Esophagus squamous epithelium (tissue), 5 donors: ENCODE measurements at regions not wholly inside any gene's neighbourhood (a gene's known extent, or its start where the extent isn't known, plus 50 kb on each side); places are given as distances from the start of the nearest gene placed in this dataset.

Experiments
- DNase-seq: peaks from one replicate; lab custom pipeline; 2025; lab: John Stamatoyannopoulos, UW
- H3K27ac ChIP-seq, 4 donors: fragments of 200-600 bp; sonication (generic); one replicate each; pipeline ENCODE4 v1.5.1; 2016 to 2019; ENCODE audit warnings: mild to moderate bottlenecking in 1 of 4
- H3K27me3 ChIP-seq, 4 donors: fragments of 200-600 bp; sonication (generic); 1 replicate in 3 of 4; 2 replicates in 1 of 4; pipeline versions ENCODE4 v1.5.1 to v1.6.0; 2017 to 2021; ENCODE audit warnings: antibody characterized with exemption in 1 of 4
- H3K36me3 ChIP-seq, 3 donors: fragments of 200-600 bp; sonication (generic); one replicate each; pipeline ENCODE4 v1.5.1; 2016 to 2019
- H3K4me1 ChIP-seq, 3 donors: fragments of 200-600 bp; sonication (generic); one replicate each; pipeline ENCODE4 v1.5.1; 2017 to 2019
- H3K4me3 ChIP-seq, 4 donors: fragments of 200-600 bp; sonication (generic); 1 replicate in 3 of 4; 2 replicates in 1 of 4; pipeline ENCODE4 v1.5.1; 2016 to 2019; ENCODE audit warnings: mild to moderate bottlenecking in 2 of 4, moderate library complexity in 1 of 4
- H3K9me3 ChIP-seq, 3 donors: fragments of 200-600 bp; sonication (generic); one replicate each; pipeline ENCODE4 v1.5.1; 2016 to 2019
- POLR2A ChIP-seq, 4 donors: fragments of 450-650 bp; IDR thresholded peaks; one replicate each; pipeline ENCODE4 v1.6.1; 2017; ENCODE audit warnings: antibody characterized with exemption in 4 of 4, mild to moderate bottlenecking in 4 of 4, moderate library complexity in 3 of 4
- WGBS, 2 donors: methylation state at CpG; one replicate each; pipeline ENCODE4 v1.1.5; 2018; 5-methylcytosine and 5-hydroxymethylcytosine counted together
- intact Hi-C: fragments of 100-400 bp; cut with DNase I; formaldehyde crosslinking; loops from one replicate; pipeline ENCODE4 v1.15.0; 2022
- TF ChIP-seq, protein P1 (sequence below), 6 experiments: fragments of 450-650 bp in 4 of 6; fragments of 200-600 bp in 2 of 6; sonication (generic) in 2 of 6; IDR thresholded peaks; one replicate each; pipeline ENCODE4 v1.5.1; 2016 to 2019; ENCODE audit warnings: antibody characterized with exemption in 6 of 6, mild to moderate bottlenecking in 4 of 6, moderate library complexity in 4 of 6
- donor health status: DM: yes; HTN: yes; CAD: no.

DNA sequence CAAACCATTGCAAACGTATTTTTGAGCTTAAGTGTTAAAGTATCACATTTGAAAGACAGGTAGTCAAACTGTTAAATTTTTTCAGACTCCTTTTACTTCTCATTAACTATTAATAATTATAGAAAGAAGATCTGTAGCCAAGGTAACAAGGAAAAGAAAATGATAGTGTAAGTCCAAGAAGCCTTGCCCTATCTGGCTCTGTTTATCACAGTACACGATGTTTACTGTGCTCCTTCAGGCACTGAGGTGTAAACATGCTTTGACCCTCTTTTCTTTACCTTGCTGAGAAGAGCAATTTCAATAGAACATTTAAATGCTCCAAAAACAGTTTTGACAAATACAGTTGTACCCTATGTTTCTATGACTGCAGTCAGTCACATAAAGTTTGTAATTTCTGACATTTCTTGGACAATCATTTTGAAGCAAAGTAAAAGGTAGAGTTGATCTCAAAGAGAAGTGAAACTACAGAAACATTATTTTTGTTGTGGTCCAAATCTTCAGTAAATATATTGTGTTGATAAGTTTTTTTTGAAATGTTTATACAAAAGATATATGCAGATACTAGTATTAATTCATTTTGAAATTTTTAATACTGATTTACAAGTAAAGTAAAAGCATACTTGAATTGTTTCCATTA is 152.6 kb upstream of the KYNU start:
- DNase-seq = no peak
- TF ChIP-seq, protein P1, sequence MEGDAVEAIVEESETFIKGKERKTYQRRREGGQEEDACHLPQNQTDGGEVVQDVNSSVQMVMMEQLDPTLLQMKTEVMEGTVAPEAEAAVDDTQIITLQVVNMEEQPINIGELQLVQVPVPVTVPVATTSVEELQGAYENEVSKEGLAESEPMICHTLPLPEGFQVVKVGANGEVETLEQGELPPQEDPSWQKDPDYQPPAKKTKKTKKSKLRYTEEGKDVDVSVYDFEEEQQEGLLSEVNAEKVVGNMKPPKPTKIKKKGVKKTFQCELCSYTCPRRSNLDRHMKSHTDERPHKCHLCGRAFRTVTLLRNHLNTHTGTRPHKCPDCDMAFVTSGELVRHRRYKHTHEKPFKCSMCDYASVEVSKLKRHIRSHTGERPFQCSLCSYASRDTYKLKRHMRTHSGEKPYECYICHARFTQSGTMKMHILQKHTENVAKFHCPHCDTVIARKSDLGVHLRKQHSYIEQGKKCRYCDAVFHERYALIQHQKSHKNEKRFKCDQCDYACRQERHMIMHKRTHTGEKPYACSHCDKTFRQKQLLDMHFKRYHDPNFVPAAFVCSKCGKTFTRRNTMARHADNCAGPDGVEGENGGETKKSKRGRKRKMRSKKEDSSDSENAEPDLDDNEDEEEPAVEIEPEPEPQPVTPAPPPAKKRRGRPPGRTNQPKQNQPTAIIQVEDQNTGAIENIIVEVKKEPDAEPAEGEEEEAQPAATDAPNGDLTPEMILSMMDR (IDR thresholded peaks at IDR 0.05) = no peak
- no peak for TF ChIP-seq POLR2A (IDR thresholded peaks at IDR 0.05)
- WGBS, 2 donors = 67 to 70% methylated on average over 2 of the region's 2 CpGs

GRCh38 chr2:142724186-142724585 is 153.3 kb upstream of the KYNU start:
- Histone ChIP-seq H3K27me3 (no peaks in the 10 kb centered on the region), H3K9me3 (peaks cover 0 to 7% (median 0%) of the 10 kb centered on the region in 3 donors), H3K27ac (no peak overlapping the region), H3K4me1 (no peaks in the 10 kb centered on the region), H3K36me3 (no peaks in the 10 kb centered on the region), H3K4me3 (no peak overlapping the region)
- no peak for DNase-seq
- intact Hi-C loops = no loop called here
- no peak for TF ChIP-seq POLR2A (IDR thresholded peaks at IDR 0.05)
- TF ChIP-seq, protein P1 (IDR thresholded peaks at IDR 0.05) = no peak

More for the DNA sequence above, 152.6 kb upstream of the KYNU start:
- Histone ChIP-seq H3K4me1 (no peaks in the 10 kb centered on the region), H3K27ac (no peak overlapping the region), H3K27me3 (no peaks in the 10 kb centered on the region), H3K4me3 (no peak overlapping the region), H3K36me3 (no peaks in the 10 kb centered on the region), H3K9me3 (peaks cover 0 to 7% (median 0%) of the 10 kb centered on the region in 3 donors)
- intact Hi-C loops = no loop called here

GRCh38 chr2:142723236-142723635 is 154.2 kb upstream of the KYNU start:
- intact Hi-C loops = no loop called here
- Histone ChIP-seq H3K27ac (no peak overlapping the region), H3K4me1 (peaks cover 0 to 5% (median 0%) of the 10 kb centered on the region in 3 donors), H3K4me3 (no peak overlapping the region), H3K36me3 (no peaks in the 10 kb centered on the region), H3K27me3 (no peaks in the 10 kb centered on the region), H3K9me3 (peaks cover 0 to 4% (median 0%) of the 10 kb centered on the region in 3 donors)
- WGBS, 2 donors = 67 to 78% methylated on average over 1 of the region's 1 CpG
- DNase-seq = no peak
- no peak for TF ChIP-seq POLR2A (IDR thresholded peaks at IDR 0.05)
- TF ChIP-seq, protein P1 (IDR thresholded peaks at IDR 0.05) = no peak

DNA sequence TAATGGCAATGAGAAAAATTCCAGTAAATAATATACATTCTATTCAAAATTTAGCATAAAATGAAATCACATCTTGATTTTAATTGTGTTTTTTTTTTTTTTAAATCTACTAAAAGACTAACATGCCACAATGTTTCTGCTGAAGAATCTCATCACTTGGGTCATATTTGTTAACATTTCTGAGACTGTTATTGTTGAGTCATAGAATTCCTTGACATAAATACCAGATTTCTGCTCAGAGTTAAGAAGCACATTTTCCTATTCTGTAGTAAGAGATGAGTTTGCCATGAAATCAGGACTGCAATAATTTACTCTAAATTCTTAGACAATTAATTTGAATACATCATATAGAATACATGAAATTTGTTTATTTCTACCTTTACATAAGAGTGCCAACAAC is 154.9 kb upstream of the KYNU start:
- peaks cover 0 to 12% (median 0%) of the 10 kb centered on the region in 3 donors for H3K4me1 ChIP-seq
- H3K27ac ChIP-seq = no peak overlapping the region
- intact Hi-C loops = no loop called here
- no peak overlapping the region for H3K4me3 ChIP-seq
- no peak for DNase-seq
- no peaks in the 10 kb centered on the region for H3K9me3 ChIP-seq
- no peaks in the 10 kb centered on the region for H3K27me3 ChIP-seq
- no peak for TF ChIP-seq POLR2A (IDR thresholded peaks at IDR 0.05)
- no peaks in the 10 kb centered on the region for H3K36me3 ChIP-seq

GRCh38 chr2:142722086-142722485 is 155.4 kb upstream of the KYNU start:
- TF ChIP-seq, protein P1 (IDR thresholded peaks at IDR 0.05) = no peak
- TF ChIP-seq POLR2A (IDR thresholded peaks at IDR 0.05) = no peak
- 88 to 92% methylated on average over 1 of the region's 1 CpG for WGBS, 2 donors

More at GRCh38 chr2:142722086-142722485, 155.4 kb upstream of the KYNU start:
- intact Hi-C loops = no loop called here
- Histone ChIP-seq H3K9me3 (no peaks in the 10 kb centered on the region), H3K4me3 (no peak overlapping the region), H3K4me1 (peaks cover 0 to 17% (median 2%) of the 10 kb centered on the region in 3 donors), H3K27me3 (no peaks in the 10 kb centered on the region), H3K27ac (no peak overlapping the region), H3K36me3 (no peaks in the 10 kb centered on the region)
- DNase-seq = no peak
